ENCODE measurements at regions not wholly inside any gene's neighbourhood (a gene's known extent, or its start where the extent isn't known, plus 50 kb on each side); places are given as distances from the start of the nearest gene placed in this dataset.
"Not testable (repeated sequence)": the region's sequence is repeated elsewhere in the genome, so short reads cannot be mapped to it uniquely, and the experiment has no call there.

DNA sequence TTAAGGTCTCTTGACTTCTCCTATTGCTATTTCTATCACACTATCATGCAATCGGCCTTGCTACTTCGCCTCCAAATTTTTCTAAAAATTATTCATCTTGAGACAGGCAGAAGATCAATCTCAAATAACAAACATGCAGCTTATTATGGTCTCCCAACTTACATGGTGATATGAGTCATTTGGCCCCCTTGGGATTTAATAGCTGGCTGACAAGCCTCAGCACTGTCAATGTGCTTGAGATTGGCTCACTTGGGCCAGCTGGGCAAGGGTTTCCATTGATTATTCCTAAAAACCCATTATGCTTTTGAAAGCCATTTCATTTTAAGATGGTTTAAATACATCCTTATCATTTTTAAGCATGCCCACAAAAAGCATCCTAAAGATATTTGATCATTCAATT, 224.5 kb upstream of the NFIA start:
- no peak for DNase-seq (ENCODE audit: low spot score)

DNA sequence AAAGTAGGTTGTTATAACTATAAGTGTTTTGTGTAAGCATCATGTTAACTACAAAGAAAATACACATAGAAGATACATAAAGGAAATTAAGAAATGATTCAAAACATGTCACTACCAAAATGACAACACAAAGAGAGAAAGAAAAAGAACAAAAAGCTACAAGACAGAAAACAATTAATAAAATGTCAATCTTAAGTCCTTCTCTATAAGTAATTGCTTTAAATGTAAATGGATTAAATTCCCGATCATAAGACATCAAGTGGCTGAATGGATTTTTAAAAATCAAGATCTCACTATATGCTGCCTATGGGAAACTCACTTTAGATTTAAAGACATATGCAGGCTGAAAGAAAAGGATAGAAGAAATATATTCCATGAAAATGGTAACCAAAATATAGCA, 232.3 kb upstream of the NFIA start:
- no peak for DNase-seq (ENCODE audit: low spot score)

DNA sequence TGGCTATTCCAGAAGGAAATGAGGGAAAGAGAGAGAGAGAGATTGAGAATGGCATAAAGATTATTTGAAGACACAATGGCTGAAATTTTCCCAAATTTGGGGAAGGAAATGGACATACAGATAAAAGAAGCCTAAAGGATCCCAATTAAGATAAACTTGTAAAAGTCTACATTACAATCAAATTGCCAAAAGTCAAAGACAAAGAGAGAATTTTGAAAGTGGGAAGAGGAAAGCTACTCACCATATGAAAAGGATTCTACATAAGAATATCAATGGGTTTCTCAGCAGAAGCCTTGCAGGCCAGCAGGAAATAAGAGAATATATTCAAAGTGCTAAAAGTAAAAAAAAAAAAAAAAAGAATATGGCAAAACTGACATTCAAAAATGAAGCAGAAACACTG, 233.0 kb upstream of the NFIA start:
- DNase-seq (ENCODE audit: low spot score) = no peak

DNA sequence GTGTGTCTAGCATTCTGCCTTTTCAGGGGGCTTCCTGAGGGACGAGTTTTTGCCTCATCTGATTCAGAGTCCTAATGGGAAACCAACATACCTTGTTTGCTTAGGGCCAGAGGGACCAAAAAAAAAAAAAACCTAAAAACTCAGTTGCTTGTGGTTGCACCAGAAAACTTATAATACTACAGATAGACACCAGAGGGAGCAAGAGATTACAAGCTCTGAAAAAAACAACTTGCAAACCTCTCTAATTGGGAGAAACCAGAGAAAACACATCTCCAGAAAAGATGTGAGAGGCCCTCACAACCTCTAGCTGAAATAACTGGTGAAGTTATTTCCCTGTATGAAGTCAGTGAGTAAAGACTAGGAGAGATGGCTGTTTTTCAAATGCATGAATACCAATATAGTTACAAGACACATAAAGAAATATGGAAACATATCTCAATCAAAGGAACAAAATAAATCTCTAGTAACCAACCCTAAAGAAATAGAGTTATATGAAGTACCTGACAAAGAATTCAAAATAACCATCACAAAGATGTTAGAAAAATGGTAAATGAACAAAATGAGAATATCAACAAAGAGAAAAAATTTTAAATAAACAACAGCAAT, 233.7 kb upstream of the NFIA start:
- no peak for DNase-seq (ENCODE audit: low spot score)

DNA sequence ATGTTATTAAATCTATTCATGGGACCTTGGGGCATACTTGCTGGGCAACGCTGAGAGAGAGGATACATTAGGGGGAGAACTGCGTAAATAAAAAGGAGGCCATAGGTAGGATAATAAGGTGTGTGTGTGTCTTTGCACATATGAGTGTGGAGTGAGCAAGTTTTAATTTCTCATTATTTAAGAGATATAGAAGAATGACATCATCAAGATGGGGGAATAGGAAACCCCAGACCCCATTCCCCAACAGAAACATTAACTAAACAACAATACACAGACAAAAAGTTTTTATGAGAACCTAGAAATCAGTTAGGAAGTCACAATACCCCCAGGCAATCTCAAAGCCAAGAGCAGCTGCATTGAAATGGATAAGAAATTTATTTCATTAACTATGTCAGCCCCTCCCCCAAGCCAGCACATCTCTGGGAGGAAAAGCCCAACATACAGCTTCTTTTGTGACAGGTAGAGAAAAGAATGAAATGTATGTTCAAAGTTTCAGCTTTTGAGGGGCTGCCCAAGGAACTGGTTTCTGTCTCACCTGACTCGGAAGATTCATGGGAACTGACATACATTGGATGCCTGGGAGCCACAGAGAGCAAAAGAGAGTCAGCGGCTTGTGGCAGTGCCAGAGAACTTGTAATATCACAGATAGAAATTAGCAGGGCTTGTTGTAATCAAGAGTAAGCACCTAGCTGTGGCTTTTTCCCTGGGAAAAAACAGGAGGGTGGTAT, 234.3 kb upstream of the NFIA start:
- DNase-seq (ENCODE audit: low spot score) = no peak

DNA sequence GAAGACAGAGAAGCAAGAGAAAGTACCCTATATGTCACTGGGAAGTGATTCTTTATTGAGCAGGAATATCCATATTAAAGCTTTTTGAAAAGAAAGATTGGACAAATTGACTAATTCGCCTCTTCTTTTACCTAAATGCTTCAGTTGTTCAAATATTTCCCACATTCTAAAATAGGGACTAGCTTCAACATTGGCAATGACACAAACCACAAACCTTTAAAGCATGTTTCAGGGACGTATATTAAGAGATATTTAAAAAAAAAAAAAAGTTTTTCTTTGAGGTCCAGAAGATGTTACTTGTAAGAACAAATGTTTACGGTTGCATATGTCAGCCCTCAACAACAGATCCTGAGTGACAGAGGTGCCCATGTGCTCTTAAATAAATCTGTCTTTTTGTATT, 235.0 kb upstream of the NFIA start:
- DNase-seq (ENCODE audit: low spot score) = no peak

DNA sequence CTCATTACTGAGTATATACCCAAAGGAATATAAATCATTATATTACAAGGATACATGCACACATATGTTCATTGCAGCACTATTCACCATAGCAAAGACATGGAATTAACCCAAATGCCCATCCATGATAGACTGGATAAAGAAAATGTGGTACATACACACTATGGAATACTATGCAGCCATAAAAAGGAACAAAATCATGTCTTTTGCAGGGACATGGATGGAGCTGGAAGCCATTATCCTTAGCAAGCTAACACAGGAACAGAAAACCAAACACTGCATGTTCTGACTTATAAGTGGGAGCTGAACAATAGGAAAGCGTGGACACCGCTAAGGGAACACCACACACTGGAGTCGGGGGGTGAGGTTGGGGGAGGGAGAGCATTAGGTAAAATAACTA, 236.7 kb upstream of the NFIA start:
- not testable (repeated sequence) for DNase-seq (ENCODE audit: low spot score)

DNA sequence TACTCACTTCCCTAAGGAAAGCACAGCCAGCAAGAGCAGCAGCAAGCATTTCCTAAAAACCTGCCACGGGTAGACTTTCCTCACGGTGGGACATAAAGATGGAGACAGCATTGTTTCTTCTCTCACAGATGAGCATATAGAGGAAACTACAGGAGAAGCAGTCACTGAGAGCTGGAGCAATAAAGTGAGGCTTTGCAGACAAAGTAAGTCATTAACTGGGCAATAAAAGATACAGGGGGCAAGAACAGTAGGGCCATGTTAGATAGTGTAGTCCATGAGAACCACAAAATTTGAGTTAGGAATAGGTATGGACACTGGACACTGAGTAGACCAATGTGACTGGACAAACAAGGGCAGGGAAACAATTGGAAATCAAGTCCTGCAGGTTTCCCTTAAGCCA, 240.1 kb upstream of the NFIA start:
- DNase-seq (ENCODE audit: low spot score) = no peak

DNA sequence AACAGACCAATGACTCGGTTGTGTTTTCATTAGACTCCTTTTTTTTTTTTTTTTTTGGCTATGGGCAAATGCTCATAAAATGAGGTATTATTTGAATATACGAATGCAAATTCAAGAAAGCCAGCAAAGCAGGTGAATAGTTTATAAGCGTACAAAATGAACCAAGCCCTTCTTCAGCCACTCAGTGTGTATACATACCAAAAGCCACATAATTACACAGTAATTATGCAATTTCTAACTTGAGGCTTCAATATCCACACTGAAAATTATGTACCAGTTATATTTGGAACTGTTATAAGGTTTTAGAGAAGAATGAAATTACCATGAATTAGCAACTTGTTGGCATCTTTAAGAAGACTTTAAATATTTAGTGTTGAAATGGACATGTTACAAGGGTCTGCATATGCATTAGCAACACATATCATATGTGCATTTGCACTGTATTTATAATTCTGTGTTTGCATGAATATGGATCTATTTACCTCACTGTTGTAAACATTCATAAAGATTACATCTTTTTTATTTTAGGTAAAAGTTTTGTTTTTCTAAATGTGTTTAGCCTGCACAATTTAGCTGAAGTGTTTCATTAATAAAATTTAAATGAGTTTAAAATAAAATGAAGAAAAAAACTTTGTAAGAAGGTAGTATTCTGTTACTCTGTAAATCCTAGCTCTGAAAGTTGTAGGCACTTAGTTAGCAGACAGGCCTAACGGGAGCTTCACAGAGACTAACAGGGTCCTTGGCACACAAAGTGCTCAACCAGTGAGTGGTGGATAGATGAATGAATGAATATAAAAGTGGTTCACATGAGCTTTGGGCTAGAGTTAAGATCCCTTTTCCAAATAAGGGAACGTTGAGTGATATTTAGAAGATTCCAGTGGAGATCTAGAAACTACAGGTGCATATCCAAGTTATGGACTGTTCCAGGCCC, 241.0 kb upstream of the NFIA start:
- DNase-seq (ENCODE audit: low spot score) = no peak

DNA sequence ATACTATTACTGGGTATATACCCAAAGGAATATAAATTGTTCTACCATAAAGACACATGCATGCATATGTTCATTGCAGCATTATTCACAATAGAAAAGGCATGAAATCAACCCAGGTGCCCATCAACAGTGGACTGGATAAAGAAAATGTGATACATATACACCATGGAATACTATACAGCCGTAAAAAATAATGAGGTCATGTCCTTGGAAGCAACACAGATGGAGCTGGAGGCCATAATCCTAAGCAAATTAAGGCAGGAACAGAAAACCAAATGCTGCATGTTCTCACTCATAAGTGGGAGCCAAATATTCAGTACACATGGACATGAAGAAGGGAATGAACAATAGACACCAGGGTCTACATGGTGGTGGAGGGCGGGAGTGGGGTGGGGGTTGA, 241.9 kb upstream of the NFIA start:
- not testable (repeated sequence) for DNase-seq (ENCODE audit: low spot score)

DNA sequence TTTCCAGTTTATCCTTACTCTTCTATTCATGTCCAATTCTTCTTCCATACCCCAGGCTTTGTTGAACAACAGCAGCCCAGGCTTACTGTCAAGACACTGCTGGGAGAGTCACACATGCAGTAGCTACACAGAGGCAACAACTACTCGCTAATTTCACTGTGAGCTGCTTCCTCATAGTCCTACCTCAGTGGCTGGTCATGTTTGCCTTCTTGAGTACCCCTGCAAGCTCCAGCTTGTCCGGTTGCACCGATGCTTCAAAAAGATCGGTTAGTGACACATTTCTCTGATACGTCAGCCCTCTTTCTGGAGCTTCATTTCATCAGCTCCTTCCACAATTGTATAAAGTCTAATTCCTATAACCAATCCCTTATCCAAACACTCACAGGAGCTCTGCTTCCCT, 246.7 kb upstream of the NFIA start:
- DNase-seq (ENCODE audit: low spot score) = no peak

DNA sequence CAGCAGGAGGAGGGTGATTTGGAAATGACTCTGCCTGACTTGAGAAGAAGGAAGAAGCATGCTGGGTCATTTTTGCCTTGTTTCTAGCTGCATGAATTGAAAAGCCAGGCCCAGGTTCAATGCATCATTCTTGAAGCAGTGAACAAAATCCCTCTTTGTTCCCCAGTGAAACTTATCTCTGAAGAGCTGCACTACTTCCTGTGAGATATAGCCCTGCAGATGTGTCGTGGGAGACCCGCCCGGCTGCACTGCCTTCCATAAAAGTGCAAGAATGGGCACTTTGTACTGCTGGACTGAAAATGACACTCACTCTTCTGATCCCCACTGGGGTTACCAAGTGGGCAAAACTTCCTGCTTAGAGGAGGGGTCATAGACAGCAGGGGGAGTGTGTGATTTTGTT, 249.2 kb upstream of the NFIA start:
- no peak for DNase-seq (ENCODE audit: low spot score)

DNA sequence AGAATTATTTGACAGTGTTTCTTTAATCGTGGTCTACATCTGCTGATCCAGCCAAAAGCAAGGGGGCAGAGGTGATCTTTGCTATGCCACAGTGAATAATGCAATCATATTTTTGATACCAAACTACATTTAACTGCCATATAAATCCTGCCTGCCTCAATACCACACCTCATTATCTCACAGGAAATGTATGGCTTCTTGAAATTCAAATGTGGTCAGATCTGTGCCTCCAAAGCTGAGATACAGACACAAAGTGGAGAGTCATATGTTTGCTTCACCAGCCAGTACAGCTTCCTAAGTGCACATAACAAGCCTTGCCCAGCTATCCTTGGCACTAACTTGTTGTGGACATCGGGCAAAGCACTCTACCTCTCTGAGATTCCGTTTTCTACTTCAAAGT, 250.0 kb upstream of the NFIA start:
- DNase-seq (ENCODE audit: low spot score) = no peak

DNA sequence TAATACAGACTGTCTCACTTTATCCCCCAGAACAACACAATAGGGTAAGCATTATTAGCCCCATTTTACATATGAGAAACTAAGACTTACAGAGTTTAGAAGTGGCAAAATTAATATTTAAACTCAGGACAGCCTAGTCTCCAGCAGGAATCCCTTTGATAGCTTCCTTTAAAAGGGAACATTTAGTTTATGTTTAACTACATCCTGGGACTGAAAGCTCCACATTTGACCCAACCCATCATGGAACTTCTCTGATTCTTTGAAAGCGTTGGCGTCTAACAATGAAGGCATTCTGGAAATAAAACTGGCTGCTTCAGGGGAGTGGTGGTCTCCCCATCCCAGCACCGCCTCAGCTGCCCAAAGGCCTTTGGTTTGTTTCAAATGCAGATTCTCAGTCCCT, 250.6 kb upstream of the NFIA start:
- no peak for DNase-seq (ENCODE audit: low spot score)

DNA sequence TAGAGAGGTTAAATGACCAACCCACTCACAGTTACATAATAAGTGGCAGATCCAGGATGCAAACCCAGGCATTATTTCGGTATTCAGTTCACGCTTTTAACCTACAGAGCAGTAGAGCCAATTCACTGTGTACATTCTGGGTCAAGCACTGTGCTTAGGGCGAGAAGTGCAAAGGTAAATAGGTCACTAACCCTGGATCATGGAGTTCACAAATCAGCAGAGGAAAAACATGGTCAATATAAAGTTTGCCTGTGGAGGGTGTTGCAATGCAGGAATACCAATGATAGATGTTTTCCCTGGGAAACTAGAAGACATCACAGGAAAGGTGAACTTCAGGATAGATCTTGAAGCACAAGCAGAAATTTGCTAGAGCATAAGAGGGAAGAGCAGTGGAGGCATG, 253.4 kb upstream of the NFIA start:
- DNase-seq (ENCODE audit: low spot score) = no peak

DNA sequence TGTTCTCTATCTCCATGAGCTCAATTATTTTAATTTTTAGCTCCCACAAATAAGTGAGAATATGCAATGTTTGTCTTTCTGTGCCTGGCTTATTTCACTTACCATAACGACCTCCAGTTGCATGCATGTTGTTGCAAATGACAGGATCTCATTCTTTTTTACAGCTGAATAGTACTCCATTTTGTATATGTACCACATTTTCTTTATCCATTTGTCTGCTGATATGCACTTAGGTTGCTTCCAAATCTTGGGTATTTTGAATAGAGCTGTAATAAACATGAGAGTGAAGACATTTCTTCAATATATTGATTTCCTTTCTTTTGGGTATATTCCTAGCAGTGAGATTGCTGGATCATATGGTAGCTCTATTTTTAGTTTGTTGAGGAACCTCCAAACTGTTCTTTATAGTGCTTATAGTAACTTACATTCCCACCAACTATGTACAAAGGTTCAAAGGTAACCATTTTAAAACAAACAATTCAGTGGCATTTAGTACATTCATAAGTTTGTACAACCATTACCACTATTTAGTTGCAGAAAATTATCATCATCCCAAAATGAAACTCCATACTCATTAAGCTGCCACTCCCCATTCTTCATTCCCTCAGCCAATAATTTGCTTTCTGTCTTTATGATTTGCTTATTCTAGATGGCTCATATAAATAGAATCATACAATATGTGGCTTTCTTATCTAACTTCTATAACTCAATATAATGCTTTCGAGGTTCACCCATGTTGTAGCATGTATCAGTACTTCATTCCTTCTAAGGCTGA, 255.9 kb upstream of the NFIA start:
- DNase-seq (ENCODE audit: low spot score) = no peak

DNA sequence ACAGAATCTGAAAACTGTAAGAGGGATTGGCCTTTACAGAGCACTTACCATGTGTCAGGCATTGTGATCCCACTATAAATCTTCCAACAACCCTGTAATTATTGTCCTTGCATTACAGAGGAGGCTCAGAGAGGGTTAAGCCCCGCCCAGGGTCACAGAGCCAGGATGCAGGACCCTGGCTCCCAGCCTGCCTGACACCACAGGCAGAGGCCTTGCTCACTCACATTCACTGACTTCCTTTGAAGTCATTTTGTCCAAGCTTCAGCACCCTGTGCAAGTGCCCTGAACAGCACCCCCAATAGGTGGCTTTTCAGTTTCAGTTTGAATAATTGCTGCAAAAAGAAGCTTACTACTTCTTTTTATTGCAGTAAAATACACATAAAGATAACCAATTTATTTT, 256.8 kb upstream of the NFIA start:
- DNase-seq (ENCODE audit: low spot score) = no peak

DNA sequence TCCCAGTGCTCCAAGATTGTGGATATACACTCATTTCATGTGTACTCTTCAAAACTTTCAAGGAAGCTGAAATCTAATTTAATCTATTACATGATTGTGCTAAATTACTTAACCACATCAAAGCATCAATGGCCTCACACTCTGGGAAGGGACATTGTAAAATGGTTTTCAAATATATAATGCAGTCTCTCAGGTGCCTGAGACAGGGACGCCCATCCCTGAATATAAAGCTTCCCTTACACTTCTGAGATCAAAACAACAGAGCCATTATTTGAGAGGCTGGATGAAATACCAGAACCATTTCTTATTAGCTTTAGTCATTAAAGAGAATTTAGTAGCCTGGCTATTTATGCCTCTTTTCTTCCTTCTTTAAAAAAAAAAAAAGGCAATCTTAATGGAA, 259.2 kb upstream of the NFIA start:
- DNase-seq (ENCODE audit: low spot score) = no peak

DNA sequence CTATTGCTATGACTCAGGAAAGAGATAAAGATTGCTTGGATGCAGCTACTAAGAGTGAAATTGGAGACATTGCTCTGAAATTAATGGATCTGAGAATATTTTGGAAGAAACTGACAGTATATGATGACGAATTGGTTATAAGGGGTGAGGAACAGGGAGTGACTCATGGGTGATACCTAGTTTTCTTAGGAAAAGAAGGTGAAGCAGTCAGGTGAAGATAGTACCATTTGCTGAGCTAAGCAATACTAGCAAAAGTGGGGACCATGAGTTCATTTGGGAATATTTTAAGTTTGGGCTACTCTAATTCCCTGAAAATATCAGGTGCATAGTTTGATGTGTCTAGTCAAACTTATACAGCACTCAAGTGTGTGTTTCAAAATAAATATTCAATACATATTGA, 260.1 kb upstream of the NFIA start:
- no peak for DNase-seq (ENCODE audit: low spot score)

DNA sequence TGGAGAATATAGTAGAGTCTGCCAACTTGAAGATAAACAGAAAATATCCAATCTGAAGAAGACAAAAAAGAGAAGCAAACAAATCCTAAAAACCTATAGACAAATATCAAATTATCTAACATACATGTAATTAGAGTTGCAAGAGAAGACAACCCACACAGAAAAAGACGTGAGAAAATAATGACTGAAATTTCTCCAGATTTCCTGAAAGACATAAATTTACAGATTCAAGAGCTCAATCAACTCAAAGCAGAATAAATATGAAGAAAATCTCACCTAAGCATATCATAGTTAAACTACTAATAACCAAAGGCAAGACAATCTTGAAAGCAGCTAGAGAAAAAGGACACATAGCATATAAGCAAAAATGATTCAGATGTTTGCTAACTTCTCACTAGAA, 261.2 kb upstream of the NFIA start:
- no peak for DNase-seq (ENCODE audit: low spot score)

DNA sequence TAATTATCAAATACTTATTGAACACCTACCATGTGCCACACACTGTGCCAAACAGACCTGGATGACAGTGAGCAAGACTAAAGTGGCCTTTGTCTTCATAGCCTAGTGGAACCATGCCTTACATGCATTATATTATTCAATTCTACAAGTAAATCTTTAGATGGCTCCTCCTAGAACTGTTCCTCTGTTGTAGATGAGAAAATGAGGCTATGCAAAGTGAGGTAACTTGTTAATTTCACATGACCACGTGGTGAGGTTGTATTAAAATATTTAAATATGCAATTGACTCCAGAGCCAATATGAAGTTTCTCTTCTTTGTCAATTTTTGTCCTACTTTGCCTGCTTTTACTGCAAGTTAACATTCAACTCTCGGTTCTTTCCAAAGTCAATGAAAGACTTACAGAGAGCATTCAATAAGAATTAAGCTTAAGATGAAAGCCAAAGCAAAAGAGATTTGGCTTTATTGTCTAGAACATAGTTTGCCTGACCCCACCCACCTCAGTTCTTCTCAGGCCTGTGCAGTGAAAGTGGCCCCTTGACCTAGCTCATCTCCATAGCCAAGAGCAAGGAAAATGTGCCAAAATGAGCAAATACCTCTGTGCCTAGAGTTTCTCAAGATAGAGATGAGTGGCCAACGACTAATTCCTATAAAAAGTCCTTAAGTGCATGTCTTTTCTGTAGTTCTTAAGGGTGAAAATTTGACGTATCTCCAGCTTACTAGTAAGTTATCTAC, 263.2 kb upstream of the NFIA start:
- DNase-seq (ENCODE audit: low spot score) = no peak

Measured in A172 (cell line).